ENCODE measurements at regions not wholly inside any gene's neighbourhood (a gene's known extent, or its start where the extent isn't known, plus 50 kb on each side); places are given as distances from the start of the nearest gene placed in this dataset.

GRCh38 chr1:168871531-168871930, 142.5 kb upstream of the DPT start:
- DNase-seq (ENCODE audit: low spot score) = no peak

GRCh38 chr1:168875831-168876230, 146.8 kb upstream of the DPT start:
- DNase-seq (ENCODE audit: low spot score) = no peak

- no peak for DNase-seq (ENCODE audit: low spot score)
Measured at GRCh38 chr1:168876830-168877229, 147.8 kb upstream of the DPT start.

- DNase-seq (ENCODE audit: low spot score) = no peak
Measured at GRCh38 chr1:168879896-168880734, 151.1 kb upstream of the DPT start.

GRCh38 chr1:168881656-168882260, 152.8 kb upstream of the DPT start:
- no peak for DNase-seq (ENCODE audit: low spot score)

GRCh38 chr1:168887381-168887780, 158.4 kb upstream of the DPT start:
- DNase-seq (ENCODE audit: low spot score) = no peak

GRCh38 chr1:168888418-168888817, 159.4 kb upstream of the DPT start:
- no peak for DNase-seq (ENCODE audit: low spot score)

GRCh38 chr1:168892931-168893330, 163.9 kb upstream of the DPT start:
- DNase-seq (ENCODE audit: low spot score) = no peak

GRCh38 chr1:168893359-168893801, 164.4 kb upstream of the DPT start:
- DNase-seq (ENCODE audit: low spot score) = no peak

- DNase-seq (ENCODE audit: low spot score) = no peak
Measured at GRCh38 chr1:168894397-168894903, 165.4 kb upstream of the DPT start.

- no peak for DNase-seq (ENCODE audit: low spot score)
Measured at GRCh38 chr1:168897249-168897648, 168.2 kb upstream of the DPT start.

- DNase-seq (ENCODE audit: low spot score) = no peak
Measured at GRCh38 chr1:168903237-168903830, 174.3 kb upstream of the DPT start.

- no peak for DNase-seq (ENCODE audit: low spot score)
Measured at GRCh38 chr1:168905633-168906032, 176.6 kb upstream of the DPT start.

- no peak for DNase-seq (ENCODE audit: low spot score)
Measured at GRCh38 chr1:168906367-168906766, 177.4 kb upstream of the DPT start.

- no peak for DNase-seq (ENCODE audit: low spot score)
Measured at GRCh38 chr1:168907053-168907452, 178.0 kb upstream of the DPT start.

GRCh38 chr1:168907786-168908348, 178.9 kb upstream of the DPT start:
- no peak for DNase-seq (ENCODE audit: low spot score)

GRCh38 chr1:168910403-168910802, 181.4 kb upstream of the DPT start:
- no peak for DNase-seq (ENCODE audit: low spot score)

GRCh38 chr1:168911370-168911769, 182.4 kb upstream of the DPT start:
- DNase-seq (ENCODE audit: low spot score) = no peak

GRCh38 chr1:168913711-168914463, 184.9 kb upstream of the DPT start:
- DNase-seq (ENCODE audit: low spot score) = no peak

- no peak for DNase-seq (ENCODE audit: low spot score)
Measured at GRCh38 chr1:168917309-168917708, 188.3 kb upstream of the DPT start.

- DNase-seq (ENCODE audit: low spot score) = no peak
Measured at GRCh38 chr1:168917796-168918195, 188.7 kb upstream of the ATP1B1 start.
